KOPT-K1 (cell line): ENCODE measurements at regions not wholly inside any gene's neighbourhood (a gene's known extent, or its start where the extent isn't known, plus 50 kb on each side); places are given as distances from the start of the nearest gene placed in this dataset.

Experiments
- H3K27ac ChIP-seq: fragments of 200-600 bp; sonication (generic); 2 replicates; pipeline ENCODE4 v1.5.1; 2016; ENCODE audit warnings: antibody characterized with exemption, mild to moderate bottlenecking, low read depth, low read length; ENCODE audit not compliant: poor library complexity, severe bottlenecking
- H3K36me3 ChIP-seq: fragments of 200-600 bp; sonication (generic); 2 replicates; pipeline ENCODE4 v1.5.1; 2017; ENCODE audit warnings: antibody characterized with exemption, mild to moderate bottlenecking, low read length, moderate library complexity; ENCODE audit not compliant: insufficient read depth
- H3K9me3 ChIP-seq: fragments of 200-600 bp; sonication (generic); 2 replicates; pipeline ENCODE4 v1.5.1; 2017; ENCODE audit warnings: antibody characterized with exemption, low read length, mild to moderate bottlenecking; ENCODE audit not compliant: insufficient read depth, poor library complexity, severe bottlenecking

DNA sequence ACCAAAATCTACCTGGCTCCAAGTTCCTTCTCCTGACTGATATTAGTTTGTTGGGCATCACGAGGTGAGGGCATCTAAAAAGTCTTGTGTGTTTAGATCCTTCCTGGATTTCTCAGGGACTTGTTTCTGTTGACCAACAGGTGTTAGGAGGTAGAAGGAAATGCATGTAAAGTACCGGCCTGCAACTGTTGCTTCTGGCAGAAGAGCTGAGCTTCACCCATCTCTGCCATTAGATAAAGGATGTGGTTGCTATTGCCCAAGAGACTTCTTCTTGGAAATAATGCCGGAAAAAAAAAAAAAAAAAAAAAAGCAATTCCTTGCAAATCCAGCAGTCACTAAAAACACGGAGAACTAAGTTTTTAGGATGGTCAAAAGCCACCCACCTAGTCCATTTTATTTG, 303.1 kb downstream of the CDH26 start:
- peaks cover 14% of the 10 kb centered on the region for H3K36me3 ChIP-seq
- peak overlapping the region; percentile 100 for H3K27ac ChIP-seq
- H3K9me3 ChIP-seq: no peaks in the 10 kb centered on the region

DNA sequence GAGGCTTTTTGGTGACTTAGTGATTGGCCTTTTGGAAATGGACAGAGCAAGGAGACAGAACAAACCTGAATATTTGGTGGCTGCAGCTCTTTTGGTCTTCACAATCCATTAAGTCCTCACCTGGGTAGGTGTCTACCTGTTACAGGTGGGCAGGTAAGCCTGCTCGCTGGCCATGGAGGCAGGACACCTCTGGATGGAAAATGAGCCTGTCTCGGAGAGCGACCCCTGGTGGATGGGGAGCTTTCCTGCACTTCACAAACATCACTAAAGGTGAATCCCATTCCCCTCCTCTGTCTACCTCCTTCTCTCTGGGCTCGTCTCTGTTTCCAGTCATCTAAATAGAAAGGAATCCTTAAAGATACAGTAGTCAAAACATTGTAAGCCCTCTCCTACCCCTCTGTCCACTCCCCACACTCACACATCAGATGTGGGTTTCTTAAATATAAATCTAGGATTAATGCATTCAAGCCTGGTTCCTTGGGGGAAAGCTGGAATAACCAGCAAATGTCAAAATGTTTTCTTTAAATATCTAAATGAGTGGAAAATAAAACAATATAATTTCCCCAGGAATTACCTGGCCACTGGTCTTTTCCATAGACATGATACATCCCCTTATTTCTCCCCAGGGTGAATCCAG, 304.9 kb downstream of the CDH26 start:
- no peaks in the 10 kb centered on the region for H3K9me3 ChIP-seq
- H3K27ac ChIP-seq: peak overlapping the region; percentile 100
- H3K36me3 ChIP-seq: peaks cover 22% of the 10 kb centered on the region

DNA sequence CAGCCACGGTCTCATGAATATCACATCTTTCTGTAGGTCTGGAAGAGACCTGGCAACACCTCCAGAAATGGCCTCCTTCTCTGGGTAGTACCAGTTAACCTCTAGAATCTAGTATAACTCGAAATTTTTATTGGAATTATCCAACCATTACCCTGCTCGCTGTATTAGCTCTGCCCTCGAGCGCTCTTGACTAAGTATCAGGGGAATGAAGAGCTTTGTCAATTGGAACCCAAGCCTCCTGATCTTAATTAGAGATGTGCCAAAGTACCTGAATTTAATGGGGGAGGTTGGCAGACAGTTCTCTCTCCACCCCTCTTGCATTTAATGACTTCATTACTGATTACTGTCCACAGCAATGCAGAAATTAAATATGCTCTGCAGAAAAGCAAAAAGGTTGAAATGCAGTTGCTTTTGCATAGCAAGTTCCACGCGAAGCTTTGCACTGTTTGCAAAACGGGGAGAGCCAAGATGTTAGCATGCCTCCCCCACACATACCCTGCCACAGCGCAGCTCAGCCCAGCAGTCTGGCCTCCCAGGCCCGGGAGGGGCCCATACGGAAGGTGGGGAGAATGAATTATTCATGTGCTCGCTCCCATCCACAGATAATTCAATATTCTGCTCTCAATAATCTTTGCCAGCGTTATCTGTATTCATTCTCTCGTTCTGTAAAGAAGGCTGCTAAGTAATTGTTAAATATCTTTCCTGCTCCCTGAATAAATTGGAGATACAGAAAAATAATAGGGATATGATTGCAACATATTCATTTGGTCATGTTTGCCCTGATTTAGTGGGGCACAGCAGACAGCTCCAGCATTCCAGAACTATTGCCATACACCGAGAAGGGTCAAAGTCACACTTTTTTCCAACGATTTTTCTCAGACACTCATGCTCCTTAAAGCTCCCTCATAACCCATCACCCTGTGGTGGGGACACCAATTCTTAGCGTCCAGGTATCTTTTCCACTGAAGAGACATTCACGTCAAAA, 305.8 kb downstream of the CDH26 start:
- no peaks in the 10 kb centered on the region for H3K9me3 ChIP-seq
- H3K27ac ChIP-seq: peak overlapping the region; percentile 100
- peaks cover 29% of the 10 kb centered on the region for H3K36me3 ChIP-seq

DNA sequence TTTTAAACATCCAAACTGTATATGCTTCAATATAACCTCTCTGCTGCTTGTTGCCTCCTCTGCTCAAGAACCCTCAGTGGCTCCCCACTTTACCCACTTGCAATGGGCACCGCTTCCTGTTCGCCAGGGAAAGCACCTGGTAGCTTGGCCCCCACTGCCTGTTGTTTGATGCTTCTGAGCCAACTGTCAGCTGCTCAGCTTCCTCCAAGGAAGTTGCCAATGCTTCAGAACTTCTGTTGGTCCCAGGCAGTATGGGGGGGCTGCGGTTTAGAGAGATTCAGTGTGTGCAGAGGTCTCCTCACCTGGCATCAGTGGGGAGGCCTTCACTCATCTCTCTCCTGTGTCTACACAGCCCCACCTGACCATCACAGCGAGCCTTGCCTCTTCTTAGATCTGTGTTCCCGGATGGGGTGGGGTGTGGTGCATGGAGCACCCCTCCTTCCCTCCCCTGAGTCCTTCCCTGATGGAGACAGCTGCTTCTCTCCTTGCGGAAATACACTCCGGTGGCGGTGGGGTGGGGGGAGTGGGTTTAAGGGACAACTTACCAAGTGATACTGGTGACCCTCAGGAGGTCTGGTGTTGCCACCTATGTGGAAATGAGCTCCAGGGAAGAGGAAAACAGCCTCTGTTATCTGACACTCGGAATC, 308.1 kb downstream of the CDH26 start:
- Histone ChIP-seq H3K27ac (peak overlapping the region; percentile 100), H3K9me3 (no peaks in the 10 kb centered on the region), H3K36me3 (peaks cover 25% of the 10 kb centered on the region)

DNA sequence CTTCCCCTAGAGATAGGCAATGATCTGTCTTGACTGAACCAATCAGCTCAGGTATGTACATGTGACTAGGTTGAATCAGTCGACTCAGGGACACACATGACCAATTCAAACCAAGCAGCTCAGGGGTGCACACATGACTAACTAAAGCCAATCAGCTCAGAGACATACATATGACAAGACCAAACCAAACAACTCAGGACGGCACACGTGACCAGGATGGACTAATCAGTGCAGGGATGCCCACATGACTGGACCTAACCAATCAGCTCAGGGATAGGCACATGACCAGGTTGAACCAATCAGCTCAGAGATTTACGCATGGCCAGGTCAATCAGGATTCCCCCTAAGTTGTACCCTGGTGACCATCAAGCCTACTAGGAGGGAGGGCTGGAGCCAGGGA, 310.3 kb downstream of the CDH26 start:
- peaks cover 25% of the 10 kb centered on the region for H3K36me3 ChIP-seq
- peak overlapping the region; percentile 100 for H3K27ac ChIP-seq
- H3K9me3 ChIP-seq: no peaks in the 10 kb centered on the region

DNA sequence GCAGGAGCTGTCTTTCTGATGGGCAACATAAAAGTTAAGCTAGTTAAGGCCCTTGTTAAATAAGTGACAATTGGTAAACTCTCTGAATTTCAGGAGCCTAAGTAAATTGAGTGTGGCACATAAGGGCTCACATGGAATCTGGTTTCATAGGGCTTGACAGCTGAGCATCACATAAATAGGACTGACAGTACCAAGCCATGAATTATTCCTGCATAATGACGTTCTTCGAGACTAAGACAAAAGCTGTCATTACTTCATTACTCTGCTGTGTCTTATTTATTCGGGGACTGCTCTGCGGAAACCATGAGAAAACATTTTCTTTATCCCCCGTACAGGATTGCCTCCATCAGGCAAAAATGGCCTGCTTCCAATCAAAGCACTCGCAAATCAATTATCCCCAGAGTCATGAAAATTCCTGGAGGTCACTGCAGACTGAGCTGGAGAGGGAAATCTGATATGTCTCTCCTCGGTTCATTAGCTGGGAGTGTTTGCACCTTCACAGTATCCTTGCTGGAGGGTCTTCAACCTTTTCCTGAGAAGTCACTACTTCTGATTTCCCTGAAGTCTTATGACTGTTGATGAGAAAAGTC, 311.4 kb downstream of the CDH26 start:
- Histone ChIP-seq H3K9me3 (no peaks in the 10 kb centered on the region), H3K36me3 (peaks cover 25% of the 10 kb centered on the region), H3K27ac (peak overlapping the region; percentile 100)

DNA sequence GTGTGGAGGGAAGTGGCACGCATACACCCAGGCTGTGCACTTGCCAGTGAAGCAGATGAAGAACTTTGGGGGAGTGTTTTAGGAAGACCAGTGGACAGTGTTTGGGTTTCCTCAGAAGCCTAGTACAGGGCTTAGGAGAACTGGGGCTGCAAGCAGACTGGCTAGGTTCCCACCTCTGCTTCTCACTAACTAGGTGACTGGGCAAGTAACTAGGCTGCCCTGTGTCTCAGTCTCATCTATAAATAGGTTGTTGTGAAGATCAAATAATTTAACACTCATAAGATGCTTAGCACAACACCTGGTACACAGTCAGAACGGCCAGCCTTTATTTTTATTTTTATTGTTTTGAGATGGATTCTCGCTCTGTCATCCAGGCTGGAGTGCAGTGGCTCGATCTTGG, 312.1 kb downstream of the CDH26 start:
- H3K27ac ChIP-seq: peak overlapping the region; percentile 100

DNA sequence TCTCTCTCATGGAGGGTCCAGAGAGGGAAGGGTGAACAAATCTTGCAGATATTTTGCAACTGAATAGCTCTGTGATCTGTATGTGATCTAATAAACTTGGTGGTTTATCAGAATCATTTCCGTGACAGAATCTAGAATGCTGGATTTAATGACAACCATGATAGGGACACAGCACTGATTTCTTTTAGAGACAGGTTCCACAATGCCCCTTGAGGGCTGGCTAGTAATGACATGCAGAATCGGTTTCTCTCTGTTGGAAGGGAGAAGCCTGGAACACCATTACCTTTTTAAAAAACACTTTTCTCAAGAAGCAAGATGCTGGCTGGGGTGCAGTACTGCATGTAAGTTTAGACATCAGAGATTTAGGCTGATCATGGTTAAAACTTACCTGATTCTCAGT, 313.4 kb downstream of the CDH26 start:
- Histone ChIP-seq H3K36me3 (peaks cover 30% of the 10 kb centered on the region), H3K9me3 (peaks cover under 1% of the 10 kb centered on the region), H3K27ac (peak overlapping the region; percentile 100)

More for the DNA sequence above, 312.1 kb downstream of the CDH26 start:
- H3K9me3 ChIP-seq: no peaks in the 10 kb centered on the region
- H3K36me3 ChIP-seq: peaks cover 25% of the 10 kb centered on the region

DNA sequence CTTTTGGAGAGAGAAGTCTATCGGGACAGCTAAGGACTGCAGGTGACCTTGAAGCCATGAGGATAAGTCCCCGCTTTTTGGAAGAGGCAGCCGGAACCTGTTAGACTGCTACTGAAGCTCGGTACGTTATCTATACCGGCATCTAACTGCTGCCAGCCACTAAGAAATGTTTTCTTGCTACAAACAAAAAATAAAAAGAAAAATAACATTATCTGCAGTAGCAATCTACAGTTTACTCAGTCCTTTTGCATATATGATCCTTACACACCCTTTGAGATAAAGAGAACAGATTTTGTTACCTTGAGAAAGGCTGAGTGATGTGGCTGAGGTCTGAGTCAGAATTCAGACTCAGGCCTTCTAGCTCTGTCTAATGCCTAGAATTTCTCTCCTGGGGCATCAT, 314.6 kb downstream of the CDH26 start:
- Histone ChIP-seq H3K36me3 (peaks cover 33% of the 10 kb centered on the region), H3K27ac (peak overlapping the region; percentile 100), H3K9me3 (peaks cover 13% of the 10 kb centered on the region)

DNA sequence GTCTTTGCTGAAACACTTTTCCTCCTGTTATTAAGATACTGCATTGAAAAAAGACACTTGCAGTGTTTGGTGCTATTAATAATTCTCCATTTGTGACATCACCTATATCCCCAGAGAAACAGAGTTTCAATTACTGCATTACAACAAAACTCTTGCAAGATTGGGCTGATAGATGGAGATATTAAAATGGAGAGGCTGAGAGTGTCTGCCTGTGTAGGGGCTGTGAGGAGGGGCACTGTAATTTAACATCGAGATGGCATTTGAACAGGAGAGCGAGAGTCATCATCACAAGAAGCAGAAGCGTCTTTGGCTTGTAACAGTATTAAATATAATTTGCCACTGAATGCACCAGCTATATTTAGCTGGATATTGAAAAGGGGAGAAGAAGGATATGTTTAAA, 316.5 kb downstream of the CDH26 start:
- H3K9me3 ChIP-seq: peaks cover 30% of the 10 kb centered on the region
- peaks cover 39% of the 10 kb centered on the region for H3K36me3 ChIP-seq
- peak overlapping the region; percentile 100 for H3K27ac ChIP-seq

DNA sequence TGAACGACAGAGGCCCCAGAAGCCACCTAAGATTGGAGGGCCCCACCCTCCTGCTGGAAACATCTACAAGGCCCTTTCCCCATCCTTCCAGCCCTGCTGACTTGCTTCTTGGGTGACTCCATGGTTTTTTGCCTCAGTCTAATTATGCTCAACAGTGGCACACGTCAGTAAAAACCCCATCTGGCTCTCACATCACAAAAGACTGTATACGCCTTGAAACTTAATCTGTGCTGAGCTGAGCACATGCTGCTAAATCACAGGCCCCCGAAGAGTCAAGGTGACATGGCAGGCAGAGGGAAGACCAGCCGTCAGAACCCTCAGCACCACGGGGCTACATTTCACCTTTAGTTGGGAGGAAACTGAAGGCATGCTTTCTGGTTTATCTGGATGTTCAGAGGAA, 323.1 kb downstream of the CDH26 start:
- Histone ChIP-seq H3K36me3 (peaks cover 89% of the 10 kb centered on the region), H3K27ac (no peak overlapping the region), H3K9me3 (peaks cover 89% of the 10 kb centered on the region)

DNA sequence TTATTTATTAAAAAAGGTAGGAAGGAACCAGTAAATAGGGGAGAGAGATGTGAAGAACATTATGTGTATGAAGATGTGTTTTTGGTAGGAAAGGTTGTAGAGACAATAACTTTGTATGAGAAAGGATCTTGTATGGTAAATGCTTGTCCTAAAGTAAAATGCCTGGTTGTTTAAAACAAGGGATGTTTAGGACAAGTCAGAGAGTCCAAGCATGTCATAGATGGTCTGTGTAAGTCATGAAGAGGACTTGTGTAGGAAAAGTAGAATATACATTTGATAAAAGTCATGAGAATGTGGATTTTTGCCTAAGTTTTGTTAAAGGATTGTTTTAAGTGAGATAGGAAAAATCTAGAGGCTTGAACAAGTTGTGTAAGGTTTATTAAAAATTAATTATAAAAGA, 325.1 kb downstream of the CDH26 start:
- H3K9me3 ChIP-seq: peaks cover 93% of the 10 kb centered on the region
- peaks cover 91% of the 10 kb centered on the region for H3K36me3 ChIP-seq
- no peak overlapping the region for H3K27ac ChIP-seq

DNA sequence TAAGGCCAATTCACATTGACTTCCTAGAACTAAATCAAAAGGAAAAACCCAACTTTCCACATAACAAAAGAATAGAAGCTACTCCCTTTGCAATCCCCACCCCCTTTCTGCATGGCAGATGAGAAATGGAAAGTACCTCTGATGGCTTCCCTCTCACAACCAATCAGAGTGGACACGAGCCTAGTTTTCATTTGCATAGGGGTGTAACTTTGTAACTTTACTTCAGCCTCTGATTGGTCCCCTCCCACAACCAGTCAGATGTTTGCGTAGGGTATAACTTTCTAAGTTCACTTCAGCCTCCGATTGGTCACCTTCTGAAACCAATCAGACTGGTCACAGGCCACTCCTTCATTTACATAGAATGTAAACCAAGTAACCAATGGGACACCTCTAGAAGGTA, 328.5 kb downstream of the CDH26 start:
- H3K9me3 ChIP-seq: peaks cover 98% of the 10 kb centered on the region
- peaks cover 92% of the 10 kb centered on the region for H3K36me3 ChIP-seq
- no peak overlapping the region for H3K27ac ChIP-seq

DNA sequence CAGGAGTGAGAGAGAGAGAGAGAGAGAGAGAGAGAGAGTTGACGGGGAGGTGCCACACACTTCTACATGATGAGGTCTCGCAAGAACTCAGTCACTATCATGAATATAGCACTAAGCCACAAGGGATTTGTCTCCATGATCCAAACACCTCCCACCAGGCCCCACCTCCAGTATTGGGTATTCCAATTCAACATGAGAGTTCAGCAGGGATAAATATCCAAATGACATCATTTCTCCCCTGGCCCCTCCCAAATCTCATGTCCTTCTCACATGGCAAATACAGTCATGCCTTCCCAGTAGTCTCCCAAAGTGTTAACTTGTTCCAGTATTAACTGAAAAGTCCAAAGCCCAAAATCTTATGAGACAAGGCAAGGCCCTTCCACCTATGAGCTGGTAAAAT, 330.7 kb downstream of the CDH26 start:
- H3K36me3 ChIP-seq: peaks cover 86% of the 10 kb centered on the region
- H3K27ac ChIP-seq: no peak overlapping the region
- peaks cover 86% of the 10 kb centered on the region for H3K9me3 ChIP-seq

DNA sequence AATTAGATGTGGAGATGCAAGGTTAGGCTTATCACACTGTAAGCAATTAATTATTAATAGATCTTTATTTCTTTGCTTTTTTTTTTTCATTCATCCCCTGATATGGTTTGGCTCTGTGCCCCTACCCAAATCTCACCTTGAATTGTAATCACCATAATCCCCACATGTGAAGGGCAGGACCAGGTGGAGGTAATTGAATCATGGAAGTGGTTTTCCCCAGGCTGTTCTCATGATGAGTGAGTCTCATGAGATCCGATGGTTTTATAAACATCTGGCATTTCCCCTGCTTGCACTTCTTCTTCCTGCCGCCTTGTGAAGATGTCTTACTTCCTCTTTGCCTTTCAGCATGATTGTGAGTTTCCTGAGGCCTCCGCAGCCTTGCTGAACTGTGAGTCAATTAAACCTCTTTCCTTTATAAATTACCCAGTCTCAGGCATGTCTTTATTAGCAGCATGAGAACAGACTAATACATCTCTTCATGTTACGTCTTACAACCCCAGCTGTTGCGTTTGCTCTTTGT, 333.8 kb downstream of the CDH26 start:
- peaks cover 55% of the 10 kb centered on the region for H3K9me3 ChIP-seq
- H3K27ac ChIP-seq: peak overlapping the region; percentile 70
- H3K36me3 ChIP-seq: peaks cover 54% of the 10 kb centered on the region
